ENCODE measurements at regions not wholly inside any gene's neighbourhood (a gene's known extent, or its start where the extent isn't known, plus 50 kb on each side); places are given as distances from the start of the nearest gene placed in this dataset.

DNA sequence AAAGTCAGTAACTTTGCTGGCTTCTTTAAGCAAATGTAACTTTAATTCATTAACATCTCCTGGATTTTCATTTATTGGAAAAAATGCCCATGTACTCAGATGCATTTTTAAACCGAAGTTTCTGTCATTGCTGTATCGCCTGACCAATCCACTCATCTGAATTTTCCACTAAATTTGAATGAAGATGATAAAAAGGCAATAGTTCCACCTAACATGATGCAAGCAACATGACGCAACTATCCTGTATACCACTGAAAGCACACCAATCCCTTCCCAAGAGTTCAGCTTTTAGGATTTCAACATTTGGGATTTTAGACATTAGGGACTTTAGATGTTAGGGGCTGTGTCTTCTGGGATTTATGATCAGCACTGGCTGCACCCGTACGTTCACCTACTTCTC, 215.6 kb downstream of the KIF4B start:
- no peak for TF ChIP-seq TAF1 (IDR thresholded peaks at IDR 0.05; ENCODE audit: borderline replicate concordance, insufficient read depth, low read length)
- no peak for TF ChIP-seq POLR2AphosphoS5 (IDR thresholded peaks at IDR 0.05; ENCODE audit: low read depth, low read length)
- TF ChIP-seq, protein P1, sequence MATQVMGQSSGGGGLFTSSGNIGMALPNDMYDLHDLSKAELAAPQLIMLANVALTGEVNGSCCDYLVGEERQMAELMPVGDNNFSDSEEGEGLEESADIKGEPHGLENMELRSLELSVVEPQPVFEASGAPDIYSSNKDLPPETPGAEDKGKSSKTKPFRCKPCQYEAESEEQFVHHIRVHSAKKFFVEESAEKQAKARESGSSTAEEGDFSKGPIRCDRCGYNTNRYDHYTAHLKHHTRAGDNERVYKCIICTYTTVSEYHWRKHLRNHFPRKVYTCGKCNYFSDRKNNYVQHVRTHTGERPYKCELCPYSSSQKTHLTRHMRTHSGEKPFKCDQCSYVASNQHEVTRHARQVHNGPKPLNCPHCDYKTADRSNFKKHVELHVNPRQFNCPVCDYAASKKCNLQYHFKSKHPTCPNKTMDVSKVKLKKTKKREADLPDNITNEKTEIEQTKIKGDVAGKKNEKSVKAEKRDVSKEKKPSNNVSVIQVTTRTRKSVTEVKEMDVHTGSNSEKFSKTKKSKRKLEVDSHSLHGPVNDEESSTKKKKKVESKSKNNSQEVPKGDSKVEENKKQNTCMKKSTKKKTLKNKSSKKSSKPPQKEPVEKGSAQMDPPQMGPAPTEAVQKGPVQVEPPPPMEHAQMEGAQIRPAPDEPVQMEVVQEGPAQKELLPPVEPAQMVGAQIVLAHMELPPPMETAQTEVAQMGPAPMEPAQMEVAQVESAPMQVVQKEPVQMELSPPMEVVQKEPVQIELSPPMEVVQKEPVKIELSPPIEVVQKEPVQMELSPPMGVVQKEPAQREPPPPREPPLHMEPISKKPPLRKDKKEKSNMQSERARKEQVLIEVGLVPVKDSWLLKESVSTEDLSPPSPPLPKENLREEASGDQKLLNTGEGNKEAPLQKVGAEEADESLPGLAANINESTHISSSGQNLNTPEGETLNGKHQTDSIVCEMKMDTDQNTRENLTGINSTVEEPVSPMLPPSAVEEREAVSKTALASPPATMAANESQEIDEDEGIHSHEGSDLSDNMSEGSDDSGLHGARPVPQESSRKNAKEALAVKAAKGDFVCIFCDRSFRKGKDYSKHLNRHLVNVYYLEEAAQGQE (IDR thresholded peaks at IDR 0.05; ENCODE audit: insufficient read depth in 1 of 2, low read depth in 2 of 2, low read length in 2 of 2): no peak
- no peak for TF ChIP-seq SIN3A (IDR thresholded peaks at IDR 0.05; ENCODE audit: borderline replicate concordance, insufficient read depth, low read length)
